ENCODE measurements at regions not wholly inside any gene's neighbourhood (a gene's known extent, or its start where the extent isn't known, plus 50 kb on each side); places are given as distances from the start of the nearest gene placed in this dataset.

DNA sequence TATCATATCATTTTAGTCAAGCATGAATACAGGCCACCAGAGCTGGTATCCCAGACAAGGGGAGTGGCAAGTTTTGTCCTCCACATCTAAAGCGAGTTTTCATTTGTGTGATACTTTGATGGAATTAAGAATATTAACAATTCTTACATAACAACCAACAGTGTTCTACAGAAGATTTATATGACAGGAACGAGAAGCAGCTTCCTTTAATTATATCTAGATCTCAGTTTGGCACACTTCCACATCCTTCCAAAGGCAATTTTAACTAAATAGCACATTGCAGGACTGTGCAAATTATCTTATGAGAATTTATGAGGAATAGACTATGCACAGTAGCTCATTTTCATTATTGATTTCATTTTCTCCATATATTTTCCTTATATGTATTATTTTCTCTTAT lies 121.2 kb upstream of the GUCY1A1 start:
- Histone ChIP-seq H3K4me1 (ENCODE audit: control insufficient read depth in 1 of 2, low read depth in 2 of 2) (peaks cover 0 to 5% of the 10 kb centered on the region in 2 donors), H3K27ac (no peak overlapping the region), H3K36me3 (no peaks in the 10 kb centered on the region), H3K9me3 (no peaks in the 10 kb centered on the region), H3K4me3 (no peak overlapping the region), H3K27me3 (replicated peaks; ENCODE audit: insufficient read depth) (no peaks in the 10 kb centered on the region)
- TF ChIP-seq, protein P1, sequence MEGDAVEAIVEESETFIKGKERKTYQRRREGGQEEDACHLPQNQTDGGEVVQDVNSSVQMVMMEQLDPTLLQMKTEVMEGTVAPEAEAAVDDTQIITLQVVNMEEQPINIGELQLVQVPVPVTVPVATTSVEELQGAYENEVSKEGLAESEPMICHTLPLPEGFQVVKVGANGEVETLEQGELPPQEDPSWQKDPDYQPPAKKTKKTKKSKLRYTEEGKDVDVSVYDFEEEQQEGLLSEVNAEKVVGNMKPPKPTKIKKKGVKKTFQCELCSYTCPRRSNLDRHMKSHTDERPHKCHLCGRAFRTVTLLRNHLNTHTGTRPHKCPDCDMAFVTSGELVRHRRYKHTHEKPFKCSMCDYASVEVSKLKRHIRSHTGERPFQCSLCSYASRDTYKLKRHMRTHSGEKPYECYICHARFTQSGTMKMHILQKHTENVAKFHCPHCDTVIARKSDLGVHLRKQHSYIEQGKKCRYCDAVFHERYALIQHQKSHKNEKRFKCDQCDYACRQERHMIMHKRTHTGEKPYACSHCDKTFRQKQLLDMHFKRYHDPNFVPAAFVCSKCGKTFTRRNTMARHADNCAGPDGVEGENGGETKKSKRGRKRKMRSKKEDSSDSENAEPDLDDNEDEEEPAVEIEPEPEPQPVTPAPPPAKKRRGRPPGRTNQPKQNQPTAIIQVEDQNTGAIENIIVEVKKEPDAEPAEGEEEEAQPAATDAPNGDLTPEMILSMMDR (IDR thresholded peaks at IDR 0.05) = no peak
- ATAC-seq (ENCODE audit: insufficient number of reproducible peaks, low FRiP score, low read depth) (no peak), DNase-seq (ENCODE audit: low spot score) (no peak)

DNA sequence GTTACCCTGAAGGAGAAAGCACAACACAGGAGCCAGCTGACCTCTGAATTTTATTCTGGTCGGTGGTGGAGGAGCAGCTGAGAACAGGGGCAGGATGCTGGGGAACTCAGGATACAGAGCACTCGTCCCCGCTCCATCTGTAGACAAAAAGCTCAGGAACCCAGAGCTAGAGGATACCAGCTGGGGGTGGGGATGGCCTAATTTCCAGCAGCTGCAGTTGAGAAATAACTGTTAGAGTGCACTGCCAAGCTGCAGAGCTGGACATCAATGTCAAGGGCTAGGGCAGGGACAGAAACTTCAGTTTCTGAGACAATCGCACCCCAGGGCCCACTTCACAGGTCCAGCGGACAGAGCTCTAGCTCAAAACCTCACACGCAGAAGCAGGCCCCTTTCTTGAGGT lies 122.1 kb upstream of the GUCY1A1 start:
- H3K27me3 ChIP-seq (replicated peaks; ENCODE audit: insufficient read depth) = no peaks in the 10 kb centered on the region
- no peaks in the 10 kb centered on the region for H3K9me3 ChIP-seq
- DNase-seq (ENCODE audit: low spot score) (no peak), ATAC-seq (ENCODE audit: insufficient number of reproducible peaks, low FRiP score, low read depth) (no peak)
- no peak overlapping the region for H3K27ac ChIP-seq
- TF ChIP-seq, protein P1 (IDR thresholded peaks at IDR 0.05) = no peak
- H3K4me3 ChIP-seq = no peak overlapping the region
- H3K36me3 ChIP-seq = no peaks in the 10 kb centered on the region
- H3K4me1 ChIP-seq (ENCODE audit: control insufficient read depth in 1 of 2, low read depth in 2 of 2) = peaks cover 2 to 5% of the 10 kb centered on the region in 2 donors

DNA sequence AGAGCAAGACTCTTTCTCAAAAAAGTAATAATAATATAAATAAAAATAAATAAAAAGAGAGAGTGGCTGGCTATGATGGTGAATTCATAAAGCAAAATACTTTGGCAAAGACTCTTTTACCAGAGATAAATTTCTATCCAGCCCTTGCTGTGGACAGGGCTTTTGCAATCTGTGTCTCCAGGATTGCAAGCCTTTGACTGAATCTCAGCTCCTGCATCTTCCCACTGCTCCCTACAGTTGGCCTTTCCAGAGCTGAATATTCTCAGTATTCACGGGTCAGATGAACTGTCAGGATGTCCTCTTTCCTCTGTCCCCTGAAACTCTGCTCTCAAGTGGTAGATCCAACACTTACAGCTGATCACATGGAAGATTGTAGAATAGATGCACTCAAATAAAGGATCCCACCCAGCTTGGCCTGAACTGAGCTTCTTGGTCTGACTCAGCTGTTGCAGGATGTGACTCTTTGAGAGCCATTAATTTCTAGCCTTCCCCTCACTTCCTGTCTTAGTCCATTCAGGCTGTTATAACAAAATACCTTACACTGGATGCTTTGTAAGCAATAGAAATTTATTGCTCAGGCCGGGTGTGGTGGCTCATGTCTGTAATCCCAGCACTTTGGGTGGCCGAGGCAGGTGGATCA lies 123.4 kb upstream of the GUCY1A1 start:
- ATAC-seq (ENCODE audit: insufficient number of reproducible peaks, low FRiP score, low read depth) (no peak), DNase-seq (ENCODE audit: low spot score) (no peak)
- no peaks in the 10 kb centered on the region for H3K27me3 ChIP-seq (replicated peaks; ENCODE audit: insufficient read depth)
- H3K9me3 ChIP-seq = no peaks in the 10 kb centered on the region
- TF ChIP-seq, protein P1 (IDR thresholded peaks at IDR 0.05) = no peak
- H3K4me1 ChIP-seq (ENCODE audit: control insufficient read depth in 1 of 2, low read depth in 2 of 2) = peaks cover 4% of the 10 kb centered on the region in 2 donors
- H3K36me3 ChIP-seq = no peaks in the 10 kb centered on the region
- no peak overlapping the region for H3K27ac ChIP-seq
- H3K4me3 ChIP-seq = no peak overlapping the region

DNA sequence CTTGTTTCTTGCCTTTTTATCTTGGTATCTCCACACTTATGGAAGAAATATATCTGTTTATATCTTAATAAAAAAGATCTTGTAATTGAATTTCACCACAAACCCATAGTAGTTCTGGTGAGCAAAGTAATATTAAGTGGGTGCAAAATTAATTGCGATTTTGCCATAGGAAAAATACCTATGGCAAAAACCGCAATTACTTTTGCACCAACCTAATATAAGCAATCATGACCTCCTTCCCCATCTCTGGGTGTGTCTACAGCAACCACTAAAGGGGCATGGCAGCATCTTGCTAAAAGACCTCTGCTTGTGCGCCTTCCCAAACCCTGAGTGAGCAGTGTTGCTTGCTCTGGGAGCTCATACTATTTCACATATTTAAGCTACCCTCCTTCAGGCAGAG lies 124.2 kb upstream of the GUCY1A1 start:
- H3K4me3 ChIP-seq = no peak overlapping the region
- ATAC-seq (ENCODE audit: insufficient number of reproducible peaks, low FRiP score, low read depth) = no peak
- TF ChIP-seq, protein P1 (IDR thresholded peaks at IDR 0.05) = no peak

DNA sequence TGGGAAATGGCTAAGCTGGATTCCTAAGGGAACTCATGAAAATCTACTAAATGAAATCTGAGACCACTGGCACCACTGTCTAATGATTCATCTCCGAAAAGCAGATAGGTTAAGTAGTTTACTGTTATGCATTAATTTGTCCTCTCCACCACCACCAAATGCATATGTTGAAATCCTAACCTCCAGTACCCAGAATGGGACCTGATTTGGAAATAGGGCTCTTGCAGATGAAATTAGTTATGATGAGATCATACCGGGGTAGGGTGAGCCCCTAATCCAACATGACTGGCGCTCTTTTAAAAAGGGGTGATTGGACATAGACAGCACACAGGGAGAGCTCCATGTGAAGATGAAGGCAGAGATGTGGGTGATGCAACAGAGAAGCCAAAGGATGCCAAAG lies 124.9 kb upstream of the GUCY1A1 start:
- TF ChIP-seq, protein P1 (IDR thresholded peaks at IDR 0.05) = no peak
- DNase-seq (ENCODE audit: low spot score) (no peak), ATAC-seq (ENCODE audit: insufficient number of reproducible peaks, low FRiP score, low read depth) (no peak)
- H3K27me3 ChIP-seq (replicated peaks; ENCODE audit: insufficient read depth) = no peaks in the 10 kb centered on the region
- no peak overlapping the region for H3K4me3 ChIP-seq
- H3K4me1 ChIP-seq (ENCODE audit: control insufficient read depth in 1 of 2, low read depth in 2 of 2) = peaks cover 0 to 4% of the 10 kb centered on the region in 2 donors
- H3K27ac ChIP-seq = no peak overlapping the region
- H3K36me3 ChIP-seq = no peaks in the 10 kb centered on the region
- H3K9me3 ChIP-seq = no peaks in the 10 kb centered on the region

More for the DNA sequence above, 124.2 kb upstream of the GUCY1A1 start:
- DNase-seq (ENCODE audit: low spot score) = no peak
- Histone ChIP-seq H3K27me3 (replicated peaks; ENCODE audit: insufficient read depth) (no peaks in the 10 kb centered on the region), H3K36me3 (no peaks in the 10 kb centered on the region), H3K27ac (no peak overlapping the region), H3K9me3 (no peaks in the 10 kb centered on the region), H3K4me1 (ENCODE audit: control insufficient read depth in 1 of 2, low read depth in 2 of 2) (peaks cover 0 to 4% of the 10 kb centered on the region in 2 donors)

All from thoracic aorta (tissue), 2 donors.